ENCODE measurements at regions not wholly inside any gene's neighbourhood (a gene's known extent, or its start where the extent isn't known, plus 50 kb on each side); places are given as distances from the start of the nearest gene placed in this dataset.

GRCh38 chr5:62007457-62007856, 298.5 kb upstream of the KIF2A start:
- no peak overlapping the region for H3K4me3 ChIP-seq (ENCODE audit: low read depth, low read length)
- TF ChIP-seq, protein P1, sequence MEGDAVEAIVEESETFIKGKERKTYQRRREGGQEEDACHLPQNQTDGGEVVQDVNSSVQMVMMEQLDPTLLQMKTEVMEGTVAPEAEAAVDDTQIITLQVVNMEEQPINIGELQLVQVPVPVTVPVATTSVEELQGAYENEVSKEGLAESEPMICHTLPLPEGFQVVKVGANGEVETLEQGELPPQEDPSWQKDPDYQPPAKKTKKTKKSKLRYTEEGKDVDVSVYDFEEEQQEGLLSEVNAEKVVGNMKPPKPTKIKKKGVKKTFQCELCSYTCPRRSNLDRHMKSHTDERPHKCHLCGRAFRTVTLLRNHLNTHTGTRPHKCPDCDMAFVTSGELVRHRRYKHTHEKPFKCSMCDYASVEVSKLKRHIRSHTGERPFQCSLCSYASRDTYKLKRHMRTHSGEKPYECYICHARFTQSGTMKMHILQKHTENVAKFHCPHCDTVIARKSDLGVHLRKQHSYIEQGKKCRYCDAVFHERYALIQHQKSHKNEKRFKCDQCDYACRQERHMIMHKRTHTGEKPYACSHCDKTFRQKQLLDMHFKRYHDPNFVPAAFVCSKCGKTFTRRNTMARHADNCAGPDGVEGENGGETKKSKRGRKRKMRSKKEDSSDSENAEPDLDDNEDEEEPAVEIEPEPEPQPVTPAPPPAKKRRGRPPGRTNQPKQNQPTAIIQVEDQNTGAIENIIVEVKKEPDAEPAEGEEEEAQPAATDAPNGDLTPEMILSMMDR (IDR thresholded peaks at IDR 0.05; ENCODE audit: low read depth, low read length), result no peak

DNA sequence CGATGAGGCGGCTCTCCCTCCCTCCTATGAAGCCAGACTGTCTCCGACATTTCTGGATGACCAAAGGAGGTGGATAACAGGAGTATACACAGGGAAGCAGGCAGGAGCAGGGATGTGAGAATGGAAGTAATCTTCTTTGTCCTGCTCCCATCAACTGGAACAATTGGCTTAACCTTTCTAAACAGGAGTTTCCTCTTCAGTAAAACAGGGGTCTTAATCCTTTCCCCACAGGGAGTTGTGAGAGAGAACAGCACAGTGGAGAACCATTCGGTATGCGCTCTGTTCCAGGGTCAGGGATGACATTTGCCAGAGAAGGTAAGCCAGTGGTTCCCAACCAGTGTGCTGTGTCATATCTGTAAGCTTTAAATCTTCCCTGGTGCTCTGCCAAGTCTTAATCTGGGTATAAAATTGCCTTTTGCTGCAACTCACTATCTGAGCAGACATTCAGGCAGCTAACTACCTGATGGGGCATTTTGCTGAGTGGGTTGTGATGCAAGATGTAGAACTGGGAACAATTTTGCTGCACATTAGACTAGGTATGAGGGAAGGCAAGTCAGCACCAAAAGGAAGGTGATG, 294.8 kb upstream of the KIF2A start:
- TF ChIP-seq, protein P1 (IDR thresholded peaks at IDR 0.05; ENCODE audit: low read depth, low read length), result no peak
- no peak overlapping the region for H3K4me3 ChIP-seq (ENCODE audit: low read depth, low read length)

DNA sequence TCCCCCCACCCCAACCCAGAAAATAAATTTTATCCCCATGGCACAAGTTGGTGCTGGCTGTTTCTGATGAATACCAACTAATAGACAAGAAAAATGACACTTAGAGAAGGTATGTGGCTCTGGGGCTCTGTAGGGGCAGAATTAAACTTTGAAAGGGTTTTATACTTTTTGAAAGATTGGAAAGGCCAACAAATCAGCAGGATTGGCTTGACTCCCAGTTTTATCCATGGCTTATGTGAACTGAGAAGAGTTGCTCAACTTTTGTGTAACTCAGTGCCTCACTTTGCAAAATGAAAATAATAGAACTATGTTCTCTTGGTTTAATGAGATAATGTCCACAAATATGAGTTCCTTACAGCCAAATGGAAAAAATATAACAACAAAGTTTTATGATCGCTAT, 288.9 kb upstream of the KIF2A start:
- H3K4me3 ChIP-seq (ENCODE audit: low read depth, low read length), result no peak overlapping the region
- TF ChIP-seq, protein P1 (IDR thresholded peaks at IDR 0.05; ENCODE audit: low read depth, low read length), result no peak

- TF ChIP-seq, protein P1 (IDR thresholded peaks at IDR 0.05; ENCODE audit: low read depth, low read length), result no peak
- H3K4me3 ChIP-seq (ENCODE audit: low read depth, low read length), result no peak overlapping the region
These were observed 276.7 kb upstream of the KIF2A start for GRCh38 chr5:62029303-62029702.

GRCh38 chr5:62030326-62030725, 275.7 kb upstream of the KIF2A start:
- TF ChIP-seq, protein P1 (IDR thresholded peaks at IDR 0.05; ENCODE audit: low read depth, low read length), result no peak

DNA sequence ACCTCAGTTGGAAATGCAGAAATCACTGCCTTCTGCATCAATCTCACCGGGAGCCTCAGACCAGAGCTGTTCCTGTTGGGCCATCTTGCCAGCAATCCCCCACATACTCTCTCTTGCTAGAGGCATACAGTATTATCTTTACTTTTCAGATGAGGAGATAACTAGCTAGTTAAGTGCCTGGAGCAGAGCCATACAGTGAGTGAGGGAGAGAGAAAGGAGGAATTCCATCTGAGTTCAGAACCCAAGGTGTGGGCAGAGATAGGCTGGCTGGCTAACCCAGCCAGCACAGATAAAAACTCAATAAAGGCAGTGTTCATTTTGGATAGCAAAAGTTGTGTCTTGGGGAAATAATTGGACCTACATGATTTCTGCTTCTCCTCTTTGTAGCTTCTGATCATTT, 268.0 kb upstream of the KIF2A start:
- H3K4me3 ChIP-seq (ENCODE audit: low read depth, low read length), result no peak overlapping the region
- TF ChIP-seq, protein P1 (IDR thresholded peaks at IDR 0.05; ENCODE audit: low read depth, low read length), result no peak

More at GRCh38 chr5:62030326-62030725, 275.7 kb upstream of the KIF2A start:
- H3K4me3 ChIP-seq (ENCODE audit: low read depth, low read length), result no peak overlapping the region

- TF ChIP-seq, protein P1 (IDR thresholded peaks at IDR 0.05; ENCODE audit: low read depth, low read length), result no peak
- no peak overlapping the region for H3K4me3 ChIP-seq (ENCODE audit: low read depth, low read length)
These were observed 264.8 kb upstream of the KIF2A start for GRCh38 chr5:62041156-62041756.

Data from WI38 (cell line).